Neuron (in vitro differentiated cells): ENCODE measurements at regions not wholly inside any gene's neighbourhood (a gene's known extent, or its start where the extent isn't known, plus 50 kb on each side); places are given as distances from the start of the nearest gene placed in this dataset.
"Not testable (repeated sequence)": the region's sequence is repeated elsewhere in the genome, so short reads cannot be mapped to it uniquely, and the experiment has no call there.

Experiments used
- H2AFZ ChIP-seq: one replicate; pipeline ENCODE4 v1.6.1; 2013; ENCODE audit warnings: low read depth, mild to moderate bottlenecking, inconsistent platforms, low read length, moderate library complexity
- H3K27me3 ChIP-seq: one replicate; pipeline ENCODE4 v1.6.1; 2013; ENCODE audit warnings: low read length; ENCODE audit not compliant: insufficient read depth
- H3K36me3 ChIP-seq: one replicate; pipeline ENCODE4 v1.6.1; 2013; ENCODE audit warnings: low read length; ENCODE audit not compliant: insufficient read depth
- H3K4me1 ChIP-seq: one replicate; pipeline ENCODE4 v1.6.1; 2013; ENCODE audit warnings: low read length; ENCODE audit not compliant: insufficient read depth
- H3K4me3 ChIP-seq: 2 replicates; pipeline ENCODE4 v1.5.1; 2013; ENCODE audit warnings: mild to moderate bottlenecking, low read length, moderate library complexity
- H3K9me3 ChIP-seq: one replicate; pipeline ENCODE4 v1.6.1; 2013; ENCODE audit warnings: low read length

GRCh38 chr5:87138091-87138805, 129.4 kb upstream of the RASA1 start:
- Histone ChIP-seq H3K36me3 (no peaks in the 10 kb centered on the region), H3K4me1 (no peaks in the 10 kb centered on the region), H3K9me3 (no peaks in the 10 kb centered on the region), H3K4me3 (no peak overlapping the region), H2AFZ (no peak overlapping the region), H3K27me3 (no peaks in the 10 kb centered on the region)

DNA sequence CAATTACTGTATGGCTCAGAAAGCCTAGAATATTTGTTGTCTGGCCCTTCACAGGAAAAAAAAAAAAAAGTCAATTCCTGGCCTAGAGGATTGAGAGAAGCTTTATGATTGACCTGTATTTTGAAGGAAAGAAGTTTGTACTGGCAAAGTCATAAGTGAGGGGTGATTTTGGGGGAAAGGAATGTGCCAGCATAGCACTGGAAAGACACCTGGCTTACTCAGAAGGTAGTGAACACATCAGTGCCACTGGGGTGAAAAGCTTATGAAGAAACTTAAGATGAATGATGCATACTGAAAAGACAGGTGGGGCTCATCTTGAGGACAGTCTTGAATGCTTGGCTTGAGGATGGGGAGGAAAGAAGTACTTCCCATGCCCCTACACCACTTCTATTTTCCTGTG, 127.9 kb upstream of the RASA1 start:
- Histone ChIP-seq H3K27me3 (no peaks in the 10 kb centered on the region), H3K4me1 (no peaks in the 10 kb centered on the region), H3K36me3 (no peaks in the 10 kb centered on the region), H3K4me3 (no peak overlapping the region), H3K9me3 (no peaks in the 10 kb centered on the region), H2AFZ (no peak overlapping the region)

GRCh38 chr5:87141544-87141943, 126.1 kb upstream of the RASA1 start:
- no peaks in the 10 kb centered on the region for H3K9me3 ChIP-seq
- no peak overlapping the region for H3K4me3 ChIP-seq
- H2AFZ ChIP-seq = no peak overlapping the region
- no peaks in the 10 kb centered on the region for H3K4me1 ChIP-seq
- no peaks in the 10 kb centered on the region for H3K36me3 ChIP-seq
- no peaks in the 10 kb centered on the region for H3K27me3 ChIP-seq

DNA sequence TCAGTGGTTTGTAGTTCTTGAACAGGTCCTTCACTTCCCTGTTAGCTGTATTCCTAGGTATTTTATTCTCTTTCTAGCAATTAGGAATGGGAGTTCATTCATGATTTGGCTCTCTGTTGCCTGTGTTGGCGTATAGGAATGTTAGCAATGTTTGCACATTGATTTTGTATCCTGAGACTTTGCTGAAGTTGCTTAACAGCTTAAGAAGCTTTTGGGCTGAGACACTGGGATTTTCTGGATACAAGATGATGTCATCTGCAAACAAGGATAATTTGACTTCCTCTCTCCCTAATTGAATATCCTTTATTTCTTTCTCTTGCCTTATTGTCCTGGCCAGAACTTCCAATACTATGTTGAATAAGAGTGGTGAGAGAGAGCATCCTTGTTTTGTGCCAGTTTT, 121.8 kb upstream of the RASA1 start:
- H2AFZ ChIP-seq = not testable (repeated sequence)

DNA sequence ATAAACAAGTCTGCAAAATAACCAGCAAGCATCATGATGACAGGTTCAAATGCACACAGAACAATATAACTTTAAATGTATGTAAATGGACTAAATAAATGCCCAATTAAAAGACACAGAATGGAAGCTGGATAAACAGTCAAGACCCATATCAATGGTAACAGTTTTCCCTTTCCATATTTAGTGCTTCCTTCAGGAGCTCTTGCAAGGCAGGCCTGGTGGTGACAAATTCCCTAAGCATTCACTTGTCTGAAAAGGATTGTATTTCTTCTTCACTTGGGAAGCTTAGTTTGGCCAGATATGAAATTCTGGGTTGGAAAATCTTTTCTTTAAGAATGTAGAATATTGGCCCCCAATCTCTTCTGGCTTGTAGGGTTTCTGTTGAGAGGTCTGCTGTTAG, 120.2 kb upstream of the RASA1 start:
- no peak overlapping the region for H2AFZ ChIP-seq
- no peaks in the 10 kb centered on the region for H3K9me3 ChIP-seq
- H3K36me3 ChIP-seq = no peaks in the 10 kb centered on the region
- no peak overlapping the region for H3K4me3 ChIP-seq
- no peaks in the 10 kb centered on the region for H3K4me1 ChIP-seq
- no peaks in the 10 kb centered on the region for H3K27me3 ChIP-seq

More for the DNA sequence above, 121.8 kb upstream of the RASA1 start:
- not testable (repeated sequence) for H3K9me3 ChIP-seq, H3K4me3 ChIP-seq, H3K36me3 ChIP-seq, H3K27me3 ChIP-seq, H3K4me1 ChIP-seq

DNA sequence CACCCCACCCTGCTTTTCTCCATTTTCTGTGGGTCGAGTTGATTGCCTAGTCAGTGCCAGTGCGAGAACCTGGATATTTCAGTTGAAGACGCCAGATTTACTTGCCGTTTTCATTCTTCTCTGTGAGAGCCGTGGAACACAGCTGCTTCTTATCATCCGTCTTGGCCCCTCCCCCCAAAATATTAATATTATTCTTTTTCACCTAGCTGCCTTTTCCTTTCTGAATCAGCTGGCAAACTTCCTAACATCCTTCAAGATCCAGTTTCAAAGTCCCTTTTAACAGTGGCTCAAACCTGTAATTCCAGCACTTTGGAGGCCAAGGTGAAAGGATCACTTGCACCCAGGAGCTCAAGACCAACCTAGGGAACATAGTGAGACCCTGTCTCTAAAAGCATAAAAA, 117.1 kb upstream of the RASA1 start:
- no peaks in the 10 kb centered on the region for H3K36me3 ChIP-seq
- H3K4me1 ChIP-seq = no peaks in the 10 kb centered on the region
- H3K4me3 ChIP-seq = no peak overlapping the region
- H3K9me3 ChIP-seq = no peaks in the 10 kb centered on the region
- H3K27me3 ChIP-seq = no peaks in the 10 kb centered on the region
- H2AFZ ChIP-seq = no peak overlapping the region

DNA sequence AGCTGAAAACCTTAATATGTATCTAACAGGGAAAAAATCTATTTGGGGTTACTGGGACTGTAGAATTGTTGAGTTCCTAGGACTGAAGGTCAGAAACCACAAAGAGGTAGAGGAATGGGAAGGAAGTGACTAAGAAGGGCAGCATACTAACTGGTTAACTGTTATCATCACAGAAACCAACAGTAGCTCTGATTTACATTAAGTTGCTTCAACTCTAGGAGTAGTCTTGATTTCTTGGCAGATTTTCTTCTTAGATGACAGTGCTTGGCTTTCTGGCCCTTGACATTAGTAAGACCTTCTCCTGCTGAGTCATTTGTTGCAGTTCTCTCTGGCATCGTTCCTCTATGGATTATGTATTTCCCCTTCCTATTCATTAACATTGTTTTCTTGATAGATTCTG, 116.1 kb upstream of the RASA1 start:
- Histone ChIP-seq H3K4me1 (no peaks in the 10 kb centered on the region), H3K36me3 (no peaks in the 10 kb centered on the region), H2AFZ (no peak overlapping the region), H3K4me3 (no peak overlapping the region), H3K27me3 (no peaks in the 10 kb centered on the region), H3K9me3 (no peaks in the 10 kb centered on the region)

- H3K4me3 ChIP-seq = no peak overlapping the region
Measured at GRCh38 chr5:87152886-87153285, 114.8 kb upstream of the RASA1 start.

GRCh38 chr5:87154191-87154590, 113.5 kb upstream of the RASA1 start:
- Histone ChIP-seq H3K4me3 (no peak overlapping the region), H3K36me3 (no peaks in the 10 kb centered on the region), H3K4me1 (no peaks in the 10 kb centered on the region)

More at GRCh38 chr5:87152886-87153285, 114.8 kb upstream of the RASA1 start:
- H3K36me3 ChIP-seq = no peaks in the 10 kb centered on the region
- H3K4me1 ChIP-seq = no peaks in the 10 kb centered on the region
- H3K9me3 ChIP-seq = no peaks in the 10 kb centered on the region
- H2AFZ ChIP-seq = no peak overlapping the region
- no peaks in the 10 kb centered on the region for H3K27me3 ChIP-seq

GRCh38 chr5:87155106-87155505, 112.6 kb upstream of the RASA1 start:
- H3K9me3 ChIP-seq = no peaks in the 10 kb centered on the region
- H3K27me3 ChIP-seq = no peaks in the 10 kb centered on the region
- H3K4me1 ChIP-seq = no peaks in the 10 kb centered on the region
- no peaks in the 10 kb centered on the region for H3K36me3 ChIP-seq
- no peak overlapping the region for H2AFZ ChIP-seq
- H3K4me3 ChIP-seq = no peak overlapping the region

More at GRCh38 chr5:87154191-87154590, 113.5 kb upstream of the RASA1 start:
- Histone ChIP-seq H3K9me3 (no peaks in the 10 kb centered on the region), H3K27me3 (no peaks in the 10 kb centered on the region), H2AFZ (no peak overlapping the region)

DNA sequence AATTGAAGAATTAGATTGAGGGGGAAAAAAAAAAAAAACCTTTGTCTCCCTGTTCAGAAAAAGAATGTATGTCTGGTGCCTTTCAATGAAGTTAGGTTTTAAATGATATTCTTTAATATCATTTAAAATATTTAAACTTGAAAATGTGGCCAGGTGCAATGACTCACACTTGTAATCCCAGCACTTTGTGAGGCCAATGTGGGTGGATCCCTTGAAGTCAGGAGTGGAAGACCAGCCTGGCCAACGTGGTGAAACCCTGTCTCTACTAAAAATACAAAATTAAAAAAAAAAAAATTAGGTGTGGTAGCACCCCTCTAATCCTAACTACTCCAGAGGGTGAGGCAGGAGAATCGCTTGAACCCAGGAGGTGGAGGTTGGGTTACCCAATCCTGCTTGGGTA, 111.1 kb upstream of the RASA1 start:
- no peak overlapping the region for H3K4me3 ChIP-seq
- H2AFZ ChIP-seq = no peak overlapping the region
- H3K36me3 ChIP-seq = no peaks in the 10 kb centered on the region
- H3K27me3 ChIP-seq = no peaks in the 10 kb centered on the region
- H3K4me1 ChIP-seq = no peaks in the 10 kb centered on the region
- H3K9me3 ChIP-seq = no peaks in the 10 kb centered on the region

DNA sequence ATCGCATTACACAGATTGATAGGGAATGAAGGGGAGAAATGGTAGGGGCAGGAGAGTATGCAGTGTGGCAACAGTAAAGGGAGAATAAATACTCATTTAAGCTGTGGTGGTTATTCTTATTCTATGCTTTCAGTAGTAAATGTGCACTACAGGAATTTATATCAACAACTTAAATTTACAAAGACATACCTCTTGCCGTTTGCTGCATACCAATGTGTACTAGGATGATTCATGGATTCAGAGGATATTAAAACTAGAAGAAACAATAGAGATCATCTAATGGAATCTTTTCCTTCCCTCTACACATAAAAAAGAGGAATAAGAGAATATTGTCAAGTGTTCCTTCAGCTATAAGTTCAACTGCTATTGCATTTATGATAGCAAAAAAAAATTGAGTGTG, 103.3 kb upstream of the RASA1 start:
- Histone ChIP-seq H3K4me3 (no peak overlapping the region), H2AFZ (no peak overlapping the region), H3K4me1 (no peaks in the 10 kb centered on the region), H3K36me3 (no peaks in the 10 kb centered on the region), H3K9me3 (no peaks in the 10 kb centered on the region), H3K27me3 (no peaks in the 10 kb centered on the region)

- no peaks in the 10 kb centered on the region for H3K27me3 ChIP-seq
- H3K4me1 ChIP-seq = no peaks in the 10 kb centered on the region
- no peaks in the 10 kb centered on the region for H3K9me3 ChIP-seq
- H2AFZ ChIP-seq = no peak overlapping the region
- H3K4me3 ChIP-seq = no peak overlapping the region
- H3K36me3 ChIP-seq = no peaks in the 10 kb centered on the region
Measured at GRCh38 chr5:87169300-87169991, 98.2 kb upstream of the RASA1 start.

DNA sequence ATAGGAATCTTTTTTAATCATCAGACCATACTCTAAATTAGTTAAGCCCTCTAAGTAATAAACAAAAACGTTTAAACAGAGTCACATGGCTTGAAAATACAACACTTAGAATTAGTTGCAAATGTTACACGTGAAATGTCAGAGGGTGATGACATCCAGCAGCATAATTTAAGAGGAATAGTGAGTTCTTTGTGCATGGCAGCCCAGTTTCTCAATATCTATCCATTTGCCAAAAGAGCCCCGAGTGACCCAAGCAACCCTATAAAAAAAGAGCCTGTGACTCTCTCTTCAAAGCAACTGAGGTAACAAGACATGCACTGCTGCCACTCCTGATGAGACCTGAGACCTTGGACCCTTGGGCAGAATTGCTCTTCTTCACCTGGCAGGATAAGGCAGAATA, 96.9 kb upstream of the RASA1 start:
- Histone ChIP-seq H2AFZ (no peak overlapping the region), H3K9me3 (no peaks in the 10 kb centered on the region), H3K36me3 (no peaks in the 10 kb centered on the region), H3K27me3 (no peaks in the 10 kb centered on the region), H3K4me1 (no peaks in the 10 kb centered on the region), H3K4me3 (no peak overlapping the region)
